HG02943 (cell line): ENCODE measurements at regions not wholly inside any gene's neighbourhood (a gene's known extent, or its start where the extent isn't known, plus 50 kb on each side); places are given as distances from the start of the nearest gene placed in this dataset.

ENCODE experiments used
- ATAC-seq: cut with Tn5 transposase; IDR thresholded peaks from one replicate; pipeline ENCODE4 v1.9.1; 2021; ENCODE audit warnings: mild to moderate bottlenecking, low read depth, moderate library complexity; ENCODE audit not compliant: unreplicated experiment

- ATAC-seq, result no peak
These were observed 229.0 kb upstream of the TBL1XR1 start for GRCh38 chr3:177426106-177426877.

GRCh38 chr3:177426878-177427495 lies 229.7 kb upstream of the TBL1XR1 start:
- peak; percentile 100 for ATAC-seq

- no peak for ATAC-seq
These were observed 230.3 kb upstream of the TBL1XR1 start for GRCh38 chr3:177427540-177427939.

- ATAC-seq, result no peak
These were observed 231.8 kb upstream of the TBL1XR1 start for GRCh38 chr3:177429079-177429478.

GRCh38 chr3:177429771-177430170 lies 232.5 kb upstream of the TBL1XR1 start:
- no peak for ATAC-seq

- no peak for ATAC-seq
These were observed 233.4 kb upstream of the TBL1XR1 start for GRCh38 chr3:177430653-177431052.

GRCh38 chr3:177431525-177432176 lies 234.4 kb upstream of the TBL1XR1 start:
- ATAC-seq, result no peak

- ATAC-seq, result no peak
These were observed 238.0 kb upstream of the TBL1XR1 start for GRCh38 chr3:177435301-177435700.

GRCh38 chr3:177437513-177438337 lies 240.4 kb upstream of the TBL1XR1 start:
- no peak for ATAC-seq

- no peak for ATAC-seq
These were observed 241.4 kb upstream of the TBL1XR1 start for GRCh38 chr3:177438596-177439220.

- no peak for ATAC-seq
These were observed 242.5 kb upstream of the TBL1XR1 start for GRCh38 chr3:177439694-177440269.

GRCh38 chr3:177440456-177441104 lies 243.3 kb upstream of the TBL1XR1 start:
- ATAC-seq, result no peak

- ATAC-seq, result no peak
These were observed 244.1 kb upstream of the TBL1XR1 start for GRCh38 chr3:177441276-177441812.

GRCh38 chr3:177441813-177442646 lies 244.7 kb upstream of the TBL1XR1 start:
- peak; percentile 99 for ATAC-seq

- no peak for ATAC-seq
These were observed 246.2 kb upstream of the TBL1XR1 start for GRCh38 chr3:177443469-177443868.

- no peak for ATAC-seq
These were observed 247.4 kb upstream of the TBL1XR1 start for GRCh38 chr3:177444696-177445095.

GRCh38 chr3:177445549-177445948 lies 248.3 kb upstream of the TBL1XR1 start:
- no peak for ATAC-seq

GRCh38 chr3:177446165-177446601 lies 248.9 kb upstream of the TBL1XR1 start:
- no peak for ATAC-seq
